B cell (primary cell): ENCODE measurements at regions not wholly inside any gene's neighbourhood (a gene's known extent, or its start where the extent isn't known, plus 50 kb on each side); places are given as distances from the start of the nearest gene placed in this dataset.

Source experiments
- ATAC-seq: fragments of 200-7000 bp; cut with Tn5 transposase; one replicate; pipeline ENCODE4 v1.10.0; 2021; ENCODE audit warnings: low read depth, mild to moderate bottlenecking, moderate number of reproducible peaks, moderate library complexity
- CTCF ChIA-PET: fragments of 350-600 bp; sonication (Branson Sonifier 250); formaldehyde crosslinking; loops from one replicate; lab custom pipeline; 2021; ENCODE audit warnings: antibody characterized with exemption, inconsistent platforms; lab: Charles Lee
- POLR2A ChIA-PET: fragments of 350-600 bp; sonication (Branson Sonifier 250); formaldehyde crosslinking; loops from one replicate; lab custom pipeline; 2021; ENCODE audit warnings: antibody characterized with exemption; lab: Charles Lee
- DNase-seq: peaks from one replicate; pipeline ENCODE4 v3.0.0; 2013
- H2AFZ ChIP-seq: 2 replicates; pipeline ENCODE4 v1.6.1; 2012; ENCODE audit warnings: mild to moderate bottlenecking, low read depth, low read length; ENCODE audit not compliant: insufficient read depth, poor library complexity, severe bottlenecking
- H3K27ac ChIP-seq, 2 donors: 1 replicate in 1 of 2; 2 replicates in 1 of 2; pipeline ENCODE4 v1.5.1; 2012 to 2013; ENCODE audit warnings: low read length in 2 of 2, mild to moderate bottlenecking in 2 of 2, moderate library complexity in 1 of 2
- H3K27me3 ChIP-seq, 4 experiments: fragments of 200-600 bp in 1 of 4; sonication (generic) in 1 of 4; replicated peaks in 1 of 4; 1 replicate in 2 of 4; 2 replicates in 2 of 4; pipeline versions ENCODE4 v1.6.1 to v1.7.0; 2013 to 2016; ENCODE audit warnings: low read length in 3 of 4, mild to moderate bottlenecking in 2 of 4, mixed read lengths in 1 of 4, moderate library complexity in 1 of 4; ENCODE audit not compliant: insufficient read depth in 4 of 4, control insufficient read depth in 3 of 4; ENCODE audit errors: control extremely low read depth in 1 of 4
- H3K36me3 ChIP-seq, 2 experiments: replicated peaks in 1 of 2; 1 replicate in 1 of 2; 2 replicates in 1 of 2; pipeline versions ENCODE4 v1.6.1 to v1.7.1; 2013; ENCODE audit warnings: low read length in 1 of 2; ENCODE audit not compliant: insufficient read depth in 2 of 2, control insufficient read depth in 1 of 2; ENCODE audit errors: control extremely low read depth in 1 of 2, extremely low read depth in 1 of 2
- H3K4me1 ChIP-seq, 2 donors: fragments of 200-600 bp in 1 of 2; sonication (generic) in 1 of 2; 1 replicate in 1 of 2; 2 replicates in 1 of 2; pipeline versions ENCODE4 v1.5.1 to v1.6.1; 2013 to 2017; ENCODE audit warnings: low read length in 2 of 2; ENCODE audit not compliant: control insufficient read depth in 2 of 2, insufficient read depth in 2 of 2
- H3K4me2 ChIP-seq: replicated peaks from 2 replicates; pipeline ENCODE3; 2012; ENCODE audit warnings: mild to moderate bottlenecking, low read depth, low read length; ENCODE audit not compliant: poor library complexity, severe bottlenecking
- H3K4me3 ChIP-seq, 5 experiments: fragments of 200-600 bp in 1 of 5; sonication (generic) in 1 of 5; 1 replicate in 3 of 5; 2 replicates in 2 of 5; pipeline versions ENCODE4 v1.5.1 to v1.7.0; 2011 to 2016; ENCODE audit warnings: low read length in 4 of 5, mild to moderate bottlenecking in 4 of 5, low read depth in 2 of 5, control low read depth in 1 of 5, moderate library complexity in 1 of 5; ENCODE audit not compliant: insufficient read depth in 1 of 5; ENCODE audit errors: control extremely low read depth in 1 of 5, extremely low read depth in 1 of 5
- H3K79me2 ChIP-seq: fragments of 200-600 bp; sonication (generic); one replicate; pipeline ENCODE4 v1.6.0; 2016; ENCODE audit warnings: low read length; ENCODE audit not compliant: control insufficient read depth, insufficient read depth
- H3K9ac ChIP-seq: fragments of 200-600 bp; sonication (generic); 2 replicates; pipeline ENCODE4 v1.6.1; 2017; ENCODE audit warnings: mild to moderate bottlenecking, low read length, moderate library complexity
- H3K9me3 ChIP-seq, 3 donors: one replicate each; pipeline versions ENCODE4 v1.6.1 to v1.7.1; 2013; ENCODE audit warnings: low read length in 2 of 3; ENCODE audit not compliant: control insufficient read depth in 2 of 3, insufficient read depth in 1 of 3; ENCODE audit errors: control extremely low read depth in 1 of 3
- H4K20me1 ChIP-seq: 2 replicates; pipeline ENCODE4 v1.6.0; 2012; ENCODE audit warnings: mild to moderate bottlenecking, low read length; ENCODE audit not compliant: insufficient read depth, control insufficient read depth, poor library complexity, severe bottlenecking
- H3K27ac Mint-ChIP-seq: one replicate; pipeline ENCODE4 v1.8.0; 2021; ENCODE audit warnings: mixed read lengths
- H3K27me3 Mint-ChIP-seq: one replicate; pipeline ENCODE4 v1.8.0; 2021; ENCODE audit warnings: mixed read lengths
- H3K4me1 Mint-ChIP-seq: one replicate; pipeline ENCODE4 v1.8.0; 2021; ENCODE audit warnings: mixed read lengths
- H3K4me3 Mint-ChIP-seq: one replicate; pipeline ENCODE4 v1.8.0; 2021; ENCODE audit warnings: mixed read lengths
- H3K9me3 Mint-ChIP-seq: one replicate; pipeline ENCODE4 v1.8.0; 2022; ENCODE audit warnings: mixed read lengths; ENCODE audit not compliant: insufficient read depth
- CTCF ChIP-seq: fragments of 200-600 bp; IDR thresholded peaks from one replicate; pipeline ENCODE4 v1.8.0; 2022; ENCODE audit warnings: antibody characterized with exemption, mild to moderate bottlenecking
- EZH2 ChIP-seq: IDR thresholded peaks from 2 replicates; pipeline ENCODE4 v1.6.1; 2012; ENCODE audit warnings: borderline replicate concordance, low read depth, mild to moderate bottlenecking, moderate library complexity, low read length; ENCODE audit not compliant: insufficient read depth, poor library complexity, severe bottlenecking
- WGBS: methylation state at CpG from one replicate; pipeline ENCODE4 v1.1.5; 2013; ENCODE audit warnings: missing lambda C conversion rate; ENCODE audit not compliant: insufficient coverage; 5-methylcytosine and 5-hydroxymethylcytosine counted together
- intact Hi-C: fragments of 100-400 bp; cut with micrococcal nuclease; formaldehyde crosslinking; loops from one replicate; pipeline ENCODE4 v1.10.0; 2022

GRCh38 chr3:30358871-30359270, 247.5 kb upstream of the TGFBR2 start:
- Histone ChIP-seq H3K4me3 (no peak overlapping the region), H3K4me1 (peaks cover 23 to 26% of the 10 kb centered on the region in 2 donors), H3K9ac (no peak overlapping the region), H3K9me3 (no peaks in the 10 kb centered on the region), H3K27ac (no peak overlapping the region), H3K27me3 (peaks cover 0 to 12% (median 3%) of the 10 kb centered on the region in 4 experiments), H3K79me2 (no peaks in the 10 kb centered on the region), H4K20me1 (no peaks in the 10 kb centered on the region), H2AFZ (no peak overlapping the region), H3K36me3 (no peaks in the 10 kb centered on the region), H3K4me2 (no peak overlapping the region)
- no peak overlapping the region for H3K27ac Mint-ChIP-seq
- H3K27me3 Mint-ChIP-seq: peaks cover 25% of the 10 kb centered on the region
- no peak for ATAC-seq
- ChIA-PET CTCF (no interaction called here), POLR2A (no interaction called here)
- intact Hi-C loops: no loop called here
- H3K4me1 Mint-ChIP-seq: peaks cover 27% of the 10 kb centered on the region
- no peak for TF ChIP-seq CTCF
- TF ChIP-seq EZH2: no peak
- no CpG with 5 or more reads among the region's 3 CpGs for WGBS
- no peak overlapping the region for H3K4me3 Mint-ChIP-seq
- no peaks in the 10 kb centered on the region for H3K9me3 Mint-ChIP-seq
- DNase-seq: no peak

GRCh38 chr3:30368978-30369377, 237.4 kb upstream of the TGFBR2 start:
- intact Hi-C loops: no loop called here
- ATAC-seq: no peak
- Mint-ChIP-seq H3K4me3 (no peak overlapping the region), H3K9me3 (peaks cover 1% of the 10 kb centered on the region), H3K27me3 (peaks cover 7% of the 10 kb centered on the region), H3K27ac (no peak overlapping the region), H3K4me1 (no peaks in the 10 kb centered on the region)
- H3K4me3 ChIP-seq: no peak overlapping the region
- no peaks in the 10 kb centered on the region for H3K79me2 ChIP-seq
- peaks cover 0 to 4% (median 0%) of the 10 kb centered on the region in 4 experiments for H3K27me3 ChIP-seq
- H3K4me1 ChIP-seq: no peaks in the 10 kb centered on the region
- H4K20me1 ChIP-seq: no peaks in the 10 kb centered on the region
- H3K4me2 ChIP-seq: no peak overlapping the region
- H2AFZ ChIP-seq: no peak overlapping the region
- no peak overlapping the region for H3K27ac ChIP-seq
- peaks cover 0 to 3% (median 0%) of the 10 kb centered on the region in 3 donors for H3K9me3 ChIP-seq
- no peaks in the 10 kb centered on the region for H3K36me3 ChIP-seq
- DNase-seq: no peak
- POLR2A ChIA-PET: no interaction called here
- no peak for TF ChIP-seq CTCF
- no peak for TF ChIP-seq EZH2
- no peak overlapping the region for H3K9ac ChIP-seq
- CTCF ChIA-PET: interaction anchor here (0.6 kb wide), 1 partner anchor 34 kb away, joined by 3 read pairs; no protein-coding TSS in a partner anchor
